GM08714 (cell line): ENCODE measurements at regions not wholly inside any gene's neighbourhood (a gene's known extent, or its start where the extent isn't known, plus 50 kb on each side); places are given as distances from the start of the nearest gene placed in this dataset.

Experiments
- H3K4me3 ChIP-seq: fragments of 200-500 bp; sonication (Bioruptor generic); 2 replicates; pipeline ENCODE4 v1.5.1; 2014; ENCODE audit warnings: mild to moderate bottlenecking, low read length, inconsistent platforms
- ZNF274 ChIP-seq: IDR thresholded peaks from 2 replicates; pipeline ENCODE4 v1.6.1; 2012; ENCODE audit warnings: mild to moderate bottlenecking, low read depth, low read length

GRCh38 chr10:128534686-128535085 lies 408.5 kb upstream of the MKI67 start:
- TF ChIP-seq ZNF274: no peak
- H3K4me3 ChIP-seq: no peak overlapping the region

- no peak overlapping the region for H3K4me3 ChIP-seq
- no peak for TF ChIP-seq ZNF274
Observed at GRCh38 chr10:128536259-128536658, 410.0 kb upstream of the MKI67 start.

- H3K4me3 ChIP-seq: no peak overlapping the region
- TF ChIP-seq ZNF274: no peak
Observed at GRCh38 chr10:128537834-128538330, 411.7 kb upstream of the MKI67 start.

- TF ChIP-seq ZNF274: no peak
- no peak overlapping the region for H3K4me3 ChIP-seq
Observed at GRCh38 chr10:128538671-128539070, 412.4 kb upstream of the MKI67 start.

- no peak for TF ChIP-seq ZNF274
- H3K4me3 ChIP-seq: no peak overlapping the region
Observed at GRCh38 chr10:128539510-128540127, 413.4 kb upstream of the MKI67 start.

GRCh38 chr10:128540128-128540762 lies 414.0 kb upstream of the MKI67 start:
- no peak for TF ChIP-seq ZNF274
- no peak overlapping the region for H3K4me3 ChIP-seq

- H3K4me3 ChIP-seq: no peak overlapping the region
Observed at GRCh38 chr10:128540781-128541761, 414.8 kb upstream of the MKI67 start.

GRCh38 chr10:128541926-128542475 lies 415.8 kb upstream of the MKI67 start:
- TF ChIP-seq ZNF274: no peak

More at GRCh38 chr10:128540781-128541761, 414.8 kb upstream of the MKI67 start:
- TF ChIP-seq ZNF274: no peak

GRCh38 chr10:128542659-128543058 lies 416.4 kb upstream of the MKI67 start:
- no peak overlapping the region for H3K4me3 ChIP-seq
- no peak for TF ChIP-seq ZNF274

More at GRCh38 chr10:128541926-128542475, 415.8 kb upstream of the MKI67 start:
- no peak overlapping the region for H3K4me3 ChIP-seq

GRCh38 chr10:128543151-128543550 lies 416.9 kb upstream of the MKI67 start:
- no peak for TF ChIP-seq ZNF274
- no peak overlapping the region for H3K4me3 ChIP-seq

- no peak for TF ChIP-seq ZNF274
Observed at GRCh38 chr10:128545216-128545615, 419.0 kb upstream of the MKI67 start.

GRCh38 chr10:128546651-128547165 lies 420.5 kb upstream of the MKI67 start:
- H3K4me3 ChIP-seq: no peak overlapping the region
- no peak for TF ChIP-seq ZNF274

More at GRCh38 chr10:128545216-128545615, 419.0 kb upstream of the MKI67 start:
- H3K4me3 ChIP-seq: no peak overlapping the region

- TF ChIP-seq ZNF274: no peak
- no peak overlapping the region for H3K4me3 ChIP-seq
Observed at GRCh38 chr10:128549101-128549608, 422.9 kb upstream of the MKI67 start.
